Lung (tissue), 11 donors: ENCODE measurements at regions not wholly inside any gene's neighbourhood (a gene's known extent, or its start where the extent isn't known, plus 50 kb on each side); places are given as distances from the start of the nearest gene placed in this dataset.

Experiments used
- ATAC-seq: fragments of 200-7000 bp; cut with Tn5 transposase; one replicate; pipeline ENCODE4 v1.9.1; 2020; ENCODE audit warnings: moderate number of reproducible peaks; ENCODE audit not compliant: insufficient read depth, low FRiP score
- DNase-seq, 3 donors: peaks; one replicate each; pipeline ENCODE4 v3.0.0-alpha.2; 2013 to 2017
- H3K27ac ChIP-seq, 2 donors: one replicate each; pipeline ENCODE4 v1.5.1; 2013; ENCODE audit warnings: mild to moderate bottlenecking in 2 of 2, moderate library complexity in 2 of 2, control low read depth in 1 of 2, inconsistent platforms in 1 of 2, low read depth in 1 of 2, low read length in 1 of 2
- H3K27me3 ChIP-seq, 3 donors: one replicate each; pipeline ENCODE4 v1.5.1; 2013; ENCODE audit warnings: low read length in 2 of 3; ENCODE audit not compliant: control insufficient read depth in 3 of 3, insufficient read depth in 3 of 3
- H3K36me3 ChIP-seq, 4 donors: one replicate each; pipeline ENCODE4 v1.5.1; 2013; ENCODE audit warnings: low read length in 4 of 4, mild to moderate bottlenecking in 1 of 4, moderate library complexity in 1 of 4; ENCODE audit not compliant: control insufficient read depth in 4 of 4, insufficient read depth in 4 of 4
- H3K4me1 ChIP-seq, 5 donors: one replicate each; pipeline ENCODE4 v1.5.1; 2013; ENCODE audit warnings: low read length in 5 of 5, mild to moderate bottlenecking in 2 of 5, moderate library complexity in 1 of 5; ENCODE audit not compliant: control insufficient read depth in 5 of 5, insufficient read depth in 5 of 5
- H3K4me3 ChIP-seq: one replicate; pipeline ENCODE4 v1.5.1; 2013; ENCODE audit warnings: mild to moderate bottlenecking, control low read depth, moderate library complexity
- H3K9ac ChIP-seq, 2 donors: one replicate each; pipeline ENCODE4 v1.5.1; 2013; ENCODE audit warnings: low read length in 2 of 2, control low read depth in 1 of 2; ENCODE audit not compliant: insufficient read depth in 1 of 2
- H3K9me3 ChIP-seq, 4 donors: one replicate each; pipeline ENCODE4 v1.5.1; 2013; ENCODE audit warnings: low read length in 3 of 4, mild to moderate bottlenecking in 1 of 4, moderate library complexity in 1 of 4; ENCODE audit not compliant: control insufficient read depth in 4 of 4, insufficient read depth in 3 of 4
- CTCF ChIP-seq: IDR thresholded peaks from 2 replicates; pipeline ENCODE4 v1.5.1; 2012; ENCODE audit warnings: mild to moderate bottlenecking; ENCODE audit errors: control extremely low read depth, extremely low read depth
- WGBS, 2 donors: extraction: QIAGEN DNeasy Blood & Tissue Kit; methylation state at CpG; one replicate each; pipeline ENCODE4 v1.1.7; 2013; 5-methylcytosine and 5-hydroxymethylcytosine counted together
- donor health status: control.
- donor health status: control.
- donor health status: Bipolar disorder and iron deficiency.
- donor health status: healthy.
- donor health status: DM: yes; HTN: yes; CAD: no.

- Histone ChIP-seq H3K4me1 (no peaks in the 10 kb centered on the region), H3K9ac (no peak overlapping the region), H3K27me3 (peaks cover 0 to 2% (median 0%) of the 10 kb centered on the region in 3 donors), H3K36me3 (no peaks in the 10 kb centered on the region), H3K4me3 (no peak overlapping the region), H3K27ac (no peak overlapping the region), H3K9me3 (peaks cover 0 to 6% (median 0%) of the 10 kb centered on the region in 4 donors)
- TF ChIP-seq CTCF = no peak
- DNase-seq (no peak), ATAC-seq (no peak)
- WGBS, 2 donors = 89 to 92% methylated on average over 15 of the region's 15 CpGs
These were observed 64.0 kb upstream of the APCDD1L start for GRCh38 chr20:58579069-58579818.

- no peak overlapping the region for H3K9ac ChIP-seq
- no peak for TF ChIP-seq CTCF
- no peak for DNase-seq
These were observed 62.8 kb upstream of the APCDD1L start for GRCh38 chr20:58577871-58578598.

GRCh38 chr20:58577139-58577806 is 62.1 kb upstream of the APCDD1L start:
- Histone ChIP-seq H3K9me3 (peaks cover 0 to 3% (median 0%) of the 10 kb centered on the region in 4 donors), H3K36me3 (no peaks in the 10 kb centered on the region), H3K9ac (no peak overlapping the region), H3K27ac (no peak overlapping the region), H3K4me3 (no peak overlapping the region), H3K4me1 (peaks cover 0 to 6% (median under 1%) of the 10 kb centered on the region in 5 donors), H3K27me3 (peaks cover 0 to 2% (median 0%) of the 10 kb centered on the region in 3 donors)
- 85 to 93% methylated on average over 13 of the region's 13 CpGs for WGBS, 2 donors
- DNase-seq (no peak), ATAC-seq (no peak)
- TF ChIP-seq CTCF = no peak

More at GRCh38 chr20:58577871-58578598, 62.8 kb upstream of the APCDD1L start:
- ATAC-seq = no peak
- Histone ChIP-seq H3K4me3 (no peak overlapping the region), H3K9me3 (peaks cover 0 to 6% (median 0%) of the 10 kb centered on the region in 4 donors), H3K36me3 (no peaks in the 10 kb centered on the region), H3K27ac (no peak overlapping the region), H3K27me3 (peaks cover 0 to 2% (median 0%) of the 10 kb centered on the region in 3 donors), H3K4me1 (peaks cover 0 to 2% (median 0%) of the 10 kb centered on the region in 5 donors)
- 76 to 80% methylated on average over 23 of the region's 23 CpGs for WGBS, 2 donors
